ENCODE measurements at regions not wholly inside any gene's neighbourhood (a gene's known extent, or its start where the extent isn't known, plus 50 kb on each side); places are given as distances from the start of the nearest gene placed in this dataset.
"Not testable (repeated sequence)": the region's sequence is repeated elsewhere in the genome, so short reads cannot be mapped to it uniquely, and the experiment has no call there.

GRCh38 chr1:229710746-229711145 is 84.7 kb downstream of the URB2 start:
- no peak for DNase-seq (ENCODE audit: low spot score)

GRCh38 chr1:229714306-229714705 is 88.3 kb downstream of the URB2 start:
- no peak for DNase-seq (ENCODE audit: low spot score)

GRCh38 chr1:229714964-229715603 is 89.0 kb downstream of the URB2 start:
- DNase-seq (ENCODE audit: low spot score), result peak; percentile 5

- DNase-seq (ENCODE audit: low spot score), result no peak
Observed at GRCh38 chr1:229716069-229716468, 90.0 kb downstream of the URB2 start.

- DNase-seq (ENCODE audit: low spot score), result no peak
Observed at GRCh38 chr1:229716704-229717103, 90.7 kb downstream of the URB2 start.

- no peak for DNase-seq (ENCODE audit: low spot score)
Observed at GRCh38 chr1:229717786-229718576, 91.9 kb downstream of the URB2 start.

- DNase-seq (ENCODE audit: low spot score), result no peak
Observed at GRCh38 chr1:229726061-229726460, 100.0 kb downstream of the URB2 start.

GRCh38 chr1:229729916-229730315 is 103.9 kb downstream of the URB2 start:
- DNase-seq (ENCODE audit: low spot score), result no peak

- no peak for DNase-seq (ENCODE audit: low spot score)
Observed at GRCh38 chr1:229730573-229730972, 104.5 kb downstream of the URB2 start.

GRCh38 chr1:229732061-229732460 is 106.0 kb downstream of the URB2 start:
- DNase-seq (ENCODE audit: low spot score), result no peak

- DNase-seq (ENCODE audit: low spot score), result no peak
Observed at GRCh38 chr1:229736376-229736775, 110.3 kb downstream of the URB2 start.

GRCh38 chr1:229742614-229743013 is 116.6 kb downstream of the URB2 start:
- not testable (repeated sequence) for DNase-seq (ENCODE audit: low spot score)

- no peak for DNase-seq (ENCODE audit: low spot score)
Observed at GRCh38 chr1:229749992-229750391, 123.9 kb downstream of the URB2 start.

- DNase-seq (ENCODE audit: low spot score), result no peak
Observed at GRCh38 chr1:229751610-229752009, 125.6 kb downstream of the URB2 start.

GRCh38 chr1:229752679-229753078 is 126.6 kb downstream of the URB2 start:
- DNase-seq (ENCODE audit: low spot score), result no peak

GRCh38 chr1:229753764-229754551 is 127.9 kb downstream of the URB2 start:
- DNase-seq (ENCODE audit: low spot score), result no peak

GRCh38 chr1:229756666-229757065 is 130.6 kb downstream of the URB2 start:
- no peak for DNase-seq (ENCODE audit: low spot score)

- no peak for DNase-seq (ENCODE audit: low spot score)
Observed at GRCh38 chr1:229757226-229757625, 131.2 kb downstream of the URB2 start.

- DNase-seq (ENCODE audit: low spot score), result no peak
Observed at GRCh38 chr1:229758101-229759036, 132.3 kb downstream of the URB2 start.

GRCh38 chr1:229759037-229759435 is 133.0 kb downstream of the URB2 start:
- DNase-seq (ENCODE audit: low spot score), result no peak

GRCh38 chr1:229759586-229759985 is 133.5 kb downstream of the URB2 start:
- no peak for DNase-seq (ENCODE audit: low spot score)
